ENCODE measurements at regions not wholly inside any gene's neighbourhood (a gene's known extent, or its start where the extent isn't known, plus 50 kb on each side); places are given as distances from the start of the nearest gene placed in this dataset.

DNA sequence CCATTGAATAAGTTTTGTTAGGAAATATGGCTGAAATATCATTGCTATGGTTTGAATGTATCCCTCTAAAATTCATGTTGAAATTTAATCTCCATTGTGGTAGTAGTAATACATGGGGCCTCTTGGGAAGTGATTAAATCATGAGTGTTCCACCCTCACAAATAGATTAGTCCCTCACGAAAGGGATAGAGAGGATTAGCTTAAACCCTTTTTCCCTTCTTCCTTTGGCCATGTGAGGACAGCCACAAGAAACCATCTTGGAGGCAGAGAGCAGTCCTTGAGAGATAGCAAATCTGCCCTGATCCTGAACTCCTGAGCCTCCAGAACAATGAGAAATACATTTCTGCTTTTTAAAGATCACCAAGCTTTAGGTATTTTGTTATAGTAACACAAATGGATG lies 274.2 kb downstream of the CDH19 start:
- TF ChIP-seq, protein P1, sequence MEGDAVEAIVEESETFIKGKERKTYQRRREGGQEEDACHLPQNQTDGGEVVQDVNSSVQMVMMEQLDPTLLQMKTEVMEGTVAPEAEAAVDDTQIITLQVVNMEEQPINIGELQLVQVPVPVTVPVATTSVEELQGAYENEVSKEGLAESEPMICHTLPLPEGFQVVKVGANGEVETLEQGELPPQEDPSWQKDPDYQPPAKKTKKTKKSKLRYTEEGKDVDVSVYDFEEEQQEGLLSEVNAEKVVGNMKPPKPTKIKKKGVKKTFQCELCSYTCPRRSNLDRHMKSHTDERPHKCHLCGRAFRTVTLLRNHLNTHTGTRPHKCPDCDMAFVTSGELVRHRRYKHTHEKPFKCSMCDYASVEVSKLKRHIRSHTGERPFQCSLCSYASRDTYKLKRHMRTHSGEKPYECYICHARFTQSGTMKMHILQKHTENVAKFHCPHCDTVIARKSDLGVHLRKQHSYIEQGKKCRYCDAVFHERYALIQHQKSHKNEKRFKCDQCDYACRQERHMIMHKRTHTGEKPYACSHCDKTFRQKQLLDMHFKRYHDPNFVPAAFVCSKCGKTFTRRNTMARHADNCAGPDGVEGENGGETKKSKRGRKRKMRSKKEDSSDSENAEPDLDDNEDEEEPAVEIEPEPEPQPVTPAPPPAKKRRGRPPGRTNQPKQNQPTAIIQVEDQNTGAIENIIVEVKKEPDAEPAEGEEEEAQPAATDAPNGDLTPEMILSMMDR (IDR thresholded peaks at IDR 0.05; ENCODE audit: low read length), result no peak
- TF ChIP-seq EZH2 (IDR thresholded peaks at IDR 0.05; ENCODE audit: borderline replicate concordance, low read length), result no peak

All from OCI-LY1 (cell line).